Activated T-cell treated with anti-CD3 and anti-CD28 coated beads, Interleukin-2, amount 50 U/mL, for 48 hours (primary cell): ENCODE measurements at regions not wholly inside any gene's neighbourhood (a gene's known extent, or its start where the extent isn't known, plus 50 kb on each side); places are given as distances from the start of the nearest gene placed in this dataset.
"Not testable (repeated sequence)": the region's sequence is repeated elsewhere in the genome, so short reads cannot be mapped to it uniquely, and the experiment has no call there.

Experiments
- DNase-seq, 2 experiments: peaks; one replicate each; pipeline ENCODE4 v3.0.0-alpha.2; 2020

GRCh38 chr7:5121256-5121655, 68.8 kb upstream of the WIPI2 start:
- DNase-seq: not testable (repeated sequence)

GRCh38 chr7:5131238-5131637, 58.8 kb upstream of the WIPI2 start:
- DNase-seq: not testable (repeated sequence)

GRCh38 chr7:5132539-5132938, 57.5 kb upstream of the WIPI2 start:
- DNase-seq: no peak

GRCh38 chr7:5139998-5140397, 50.0 kb upstream of the WIPI2 start:
- DNase-seq: peak; percentile 38 to 49
